IgD-negative memory B cell (primary cell): ENCODE measurements at regions not wholly inside any gene's neighbourhood (a gene's known extent, or its start where the extent isn't known, plus 50 kb on each side); places are given as distances from the start of the nearest gene placed in this dataset.

Experiments used
- H3K27ac Mint-ChIP-seq, 3 donors: one replicate each; pipeline ENCODE4 v1.8.0; 2020 to 2022; ENCODE audit warnings: mild to moderate bottlenecking in 3 of 3, mixed read lengths in 3 of 3, moderate library complexity in 1 of 3
- H3K27me3 Mint-ChIP-seq: one replicate; pipeline ENCODE4 v1.8.0; 2021; ENCODE audit warnings: mixed read lengths
- H3K36me3 Mint-ChIP-seq: one replicate; pipeline ENCODE4 v1.8.0; 2020; ENCODE audit warnings: mild to moderate bottlenecking, mixed read lengths
- H3K4me1 Mint-ChIP-seq, 3 donors: one replicate each; pipeline ENCODE4 v1.8.0; 2020 to 2022; ENCODE audit warnings: mixed read lengths in 3 of 3, mild to moderate bottlenecking in 1 of 3
- H3K4me3 Mint-ChIP-seq, 4 donors: one replicate each; pipeline ENCODE4 v1.8.0; 2020 to 2022; ENCODE audit warnings: mild to moderate bottlenecking in 4 of 4, mixed read lengths in 4 of 4, moderate library complexity in 3 of 4
- H3K9me3 Mint-ChIP-seq, 3 donors: one replicate each; pipeline ENCODE4 v1.8.0; 2020 to 2021; ENCODE audit warnings: mixed read lengths in 3 of 3, mild to moderate bottlenecking in 1 of 3

DNA sequence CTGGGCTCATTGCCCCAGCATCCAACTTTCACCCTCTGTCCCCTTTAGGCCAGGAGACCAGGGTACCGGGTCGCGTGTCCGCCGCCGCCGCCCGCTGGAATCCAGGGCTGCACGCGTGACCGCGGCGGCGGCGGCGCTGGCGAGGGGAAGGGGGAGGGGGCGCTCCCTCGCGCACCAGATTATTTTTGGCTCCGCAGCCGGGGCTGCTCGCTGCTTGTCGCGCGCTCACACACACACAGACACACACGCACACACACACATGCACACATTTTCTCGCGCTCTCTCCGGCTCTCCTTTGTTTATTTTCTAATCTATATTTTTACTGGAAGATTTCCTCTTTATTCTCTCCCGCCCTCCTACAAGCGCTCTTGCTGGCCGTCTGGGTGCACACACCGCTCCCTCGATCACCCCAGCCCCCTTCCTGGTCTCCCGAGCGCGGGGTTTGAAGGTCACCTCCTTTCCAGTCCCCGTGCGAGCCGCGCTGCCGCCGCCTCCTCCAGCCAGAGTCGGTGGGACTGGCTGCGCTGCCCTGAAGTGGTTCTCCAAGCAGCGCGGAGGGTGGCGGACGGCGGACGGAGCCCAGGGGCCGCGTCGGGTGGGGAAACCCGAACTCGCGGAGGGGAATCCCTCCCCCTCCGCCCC is 921.4 kb upstream of the EEF2KMT start:
- Mint-ChIP-seq H3K27ac (peak overlapping the region in 1 of 3 donors; percentile 63), H3K27me3 (peaks cover 9% of the 10 kb centered on the region), H3K9me3 (peaks cover 3 to 8% (median 6%) of the 10 kb centered on the region in 3 donors), H3K4me3 (no peak overlapping the region), H3K36me3 (peaks cover 3% of the 10 kb centered on the region), H3K4me1 (peaks cover 0 to 2% (median 0%) of the 10 kb centered on the region in 3 donors)

DNA sequence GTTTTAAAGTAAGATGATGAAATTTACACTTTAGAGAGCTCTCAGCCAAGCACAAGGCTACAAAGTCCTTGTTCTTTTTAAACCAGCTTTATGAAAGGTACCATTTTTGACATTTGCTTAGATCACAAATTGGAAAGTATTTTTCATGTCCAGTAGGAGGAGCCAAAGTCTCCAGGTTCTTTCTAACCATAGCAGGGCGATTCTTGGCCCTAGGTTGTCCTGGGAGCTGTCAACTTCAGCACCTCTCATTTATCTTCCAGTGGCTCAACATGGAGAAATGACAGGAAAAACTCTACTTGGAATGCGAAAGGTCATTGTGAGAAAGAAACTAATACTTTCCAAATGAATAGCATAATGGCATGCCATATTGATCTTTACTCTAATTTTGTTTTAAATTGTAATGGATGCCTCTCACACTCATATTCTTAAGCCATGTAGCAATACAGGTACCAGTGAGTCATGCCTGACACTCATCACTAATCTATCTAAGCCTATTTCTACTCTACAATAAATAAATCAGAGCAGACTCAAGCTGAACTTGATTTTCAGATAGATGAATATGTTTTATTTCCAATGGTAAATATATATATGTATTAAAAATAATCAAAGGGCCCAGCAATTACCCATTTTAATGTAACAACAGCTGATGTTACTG is 919.1 kb upstream of the EEF2KMT start:
- H3K4me3 Mint-ChIP-seq = no peak overlapping the region
- peaks cover 0 to 2% (median 0%) of the 10 kb centered on the region in 3 donors for H3K4me1 Mint-ChIP-seq
- peaks cover 9% of the 10 kb centered on the region for H3K27me3 Mint-ChIP-seq

DNA sequence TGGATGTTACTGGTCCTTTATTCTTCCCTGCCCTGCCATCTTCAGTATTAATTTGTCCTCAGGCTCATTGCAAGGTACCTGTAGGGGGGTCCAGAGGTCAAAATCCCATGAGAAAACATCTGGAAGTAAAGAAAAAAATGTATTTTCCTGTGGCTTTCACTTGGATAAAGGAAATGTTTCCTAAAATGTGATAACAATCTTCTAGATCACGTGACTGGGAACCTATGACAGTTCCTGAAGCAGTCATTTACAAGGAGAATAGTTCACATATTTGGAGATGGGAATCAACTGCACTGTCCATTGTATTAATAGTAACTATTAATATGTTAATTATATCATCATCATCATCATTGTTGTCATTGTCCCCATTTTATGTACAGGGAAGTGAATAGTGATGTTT is 915.1 kb upstream of the EEF2KMT start:
- Mint-ChIP-seq H3K36me3 (peaks cover under 1% of the 10 kb centered on the region), H3K27ac (no peak overlapping the region), H3K4me3 (no peak overlapping the region), H3K27me3 (peaks cover under 1% of the 10 kb centered on the region), H3K9me3 (peaks cover 6 to 15% (median 9%) of the 10 kb centered on the region in 3 donors), H3K4me1 (peaks cover 0 to 2% (median 0%) of the 10 kb centered on the region in 3 donors)

More for the DNA sequence above, 919.1 kb upstream of the EEF2KMT start:
- Mint-ChIP-seq H3K9me3 (peaks cover 6 to 8% (median 6%) of the 10 kb centered on the region in 3 donors), H3K36me3 (peaks cover 3% of the 10 kb centered on the region), H3K27ac (no peak overlapping the region)

DNA sequence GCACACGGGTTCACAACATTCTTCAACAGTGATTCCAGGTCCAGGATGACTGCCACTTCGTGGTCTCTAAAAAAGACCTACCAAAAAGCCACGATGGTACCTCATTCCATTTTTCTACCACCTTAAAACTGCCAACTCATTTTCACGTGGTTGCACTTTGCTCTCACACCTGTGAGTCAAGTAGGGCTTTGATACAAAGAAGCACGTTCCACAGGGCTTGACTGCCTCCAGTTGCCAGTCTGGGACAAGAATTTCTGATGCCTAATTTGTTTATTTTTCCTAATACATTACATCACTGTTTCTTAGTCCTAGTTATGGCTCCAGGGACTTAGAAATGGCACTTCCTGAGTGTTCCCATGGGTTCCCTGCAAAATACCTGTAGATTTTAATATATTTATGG is 911.6 kb upstream of the EEF2KMT start:
- Mint-ChIP-seq H3K27ac (no peak overlapping the region), H3K36me3 (no peaks in the 10 kb centered on the region), H3K4me3 (no peak overlapping the region), H3K4me1 (no peaks in the 10 kb centered on the region), H3K9me3 (peaks cover 7 to 17% (median 11%) of the 10 kb centered on the region in 3 donors), H3K27me3 (no peaks in the 10 kb centered on the region)

DNA sequence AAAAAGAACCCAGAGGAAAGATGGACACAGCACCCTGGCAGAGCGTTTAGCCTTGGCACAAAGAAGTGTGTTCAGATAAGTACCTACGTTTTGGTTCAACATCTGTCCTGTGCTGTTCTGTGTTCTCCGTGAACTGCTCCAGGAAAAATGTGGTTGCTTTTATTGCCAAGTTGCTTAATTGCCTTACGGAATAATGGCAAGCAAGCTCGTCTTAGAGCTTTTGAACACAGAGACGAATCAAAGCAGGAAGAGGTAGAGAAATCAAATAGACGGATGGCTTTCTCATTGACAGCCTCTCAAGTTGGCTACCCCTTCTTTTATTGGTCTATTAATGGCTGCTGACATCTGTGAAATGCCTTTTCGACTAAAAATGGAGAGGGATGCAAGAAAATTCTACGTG is 911.1 kb upstream of the EEF2KMT start:
- no peaks in the 10 kb centered on the region for H3K27me3 Mint-ChIP-seq
- no peaks in the 10 kb centered on the region for H3K36me3 Mint-ChIP-seq
- H3K4me3 Mint-ChIP-seq = no peak overlapping the region
- H3K9me3 Mint-ChIP-seq = peaks cover 6 to 14% (median 10%) of the 10 kb centered on the region in 3 donors
- no peak overlapping the region for H3K27ac Mint-ChIP-seq
- H3K4me1 Mint-ChIP-seq = no peaks in the 10 kb centered on the region

DNA sequence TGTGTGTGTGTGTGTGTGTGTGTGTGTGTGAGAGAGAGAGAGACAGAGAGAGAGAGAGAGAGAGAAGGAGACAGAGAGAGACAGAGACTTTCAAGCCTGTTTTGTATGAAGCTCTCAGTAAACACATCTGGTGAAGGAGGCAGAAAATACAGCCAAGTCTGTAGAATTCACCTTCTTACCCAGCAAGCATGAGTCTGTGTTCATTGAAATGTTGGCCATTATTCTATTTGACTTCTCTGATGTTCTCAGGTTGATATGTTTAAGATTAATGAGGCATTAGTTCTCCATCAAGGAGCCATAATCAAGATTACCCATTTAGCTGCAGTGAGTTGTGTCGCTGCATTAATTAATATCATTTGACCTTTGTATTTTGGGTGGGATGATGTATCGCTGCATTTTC is 895.8 kb upstream of the EEF2KMT start:
- Mint-ChIP-seq H3K9me3 (peaks cover 3 to 7% (median 3%) of the 10 kb centered on the region in 3 donors), H3K4me3 (no peak overlapping the region), H3K27ac (no peak overlapping the region), H3K27me3 (no peaks in the 10 kb centered on the region), H3K36me3 (no peaks in the 10 kb centered on the region), H3K4me1 (no peaks in the 10 kb centered on the region)

DNA sequence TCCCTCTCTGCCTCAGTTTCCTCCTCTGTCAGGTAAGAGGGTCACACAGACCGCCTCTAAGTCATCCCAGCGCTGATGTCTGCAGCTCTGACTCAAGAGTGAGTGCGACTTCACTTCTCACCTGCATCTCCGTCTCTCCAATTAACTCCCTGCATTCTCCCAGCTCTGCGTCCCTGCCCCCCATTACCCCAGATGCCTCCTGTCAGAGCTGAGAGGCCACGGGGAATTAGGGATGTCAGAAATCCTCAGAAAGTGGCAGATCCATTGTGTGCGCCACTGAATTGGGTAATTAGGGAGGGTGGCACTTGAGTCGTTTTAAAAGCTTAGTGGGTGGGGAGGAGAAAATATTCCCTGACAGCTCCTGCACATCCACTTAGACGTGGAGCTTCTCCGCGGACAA is 885.4 kb upstream of the EEF2KMT start:
- no peak overlapping the region for H3K4me3 Mint-ChIP-seq
- H3K27ac Mint-ChIP-seq = no peak overlapping the region
- no peaks in the 10 kb centered on the region for H3K27me3 Mint-ChIP-seq
- no peaks in the 10 kb centered on the region for H3K4me1 Mint-ChIP-seq
- H3K36me3 Mint-ChIP-seq = no peaks in the 10 kb centered on the region
- peaks cover 5 to 8% (median 7%) of the 10 kb centered on the region in 3 donors for H3K9me3 Mint-ChIP-seq

DNA sequence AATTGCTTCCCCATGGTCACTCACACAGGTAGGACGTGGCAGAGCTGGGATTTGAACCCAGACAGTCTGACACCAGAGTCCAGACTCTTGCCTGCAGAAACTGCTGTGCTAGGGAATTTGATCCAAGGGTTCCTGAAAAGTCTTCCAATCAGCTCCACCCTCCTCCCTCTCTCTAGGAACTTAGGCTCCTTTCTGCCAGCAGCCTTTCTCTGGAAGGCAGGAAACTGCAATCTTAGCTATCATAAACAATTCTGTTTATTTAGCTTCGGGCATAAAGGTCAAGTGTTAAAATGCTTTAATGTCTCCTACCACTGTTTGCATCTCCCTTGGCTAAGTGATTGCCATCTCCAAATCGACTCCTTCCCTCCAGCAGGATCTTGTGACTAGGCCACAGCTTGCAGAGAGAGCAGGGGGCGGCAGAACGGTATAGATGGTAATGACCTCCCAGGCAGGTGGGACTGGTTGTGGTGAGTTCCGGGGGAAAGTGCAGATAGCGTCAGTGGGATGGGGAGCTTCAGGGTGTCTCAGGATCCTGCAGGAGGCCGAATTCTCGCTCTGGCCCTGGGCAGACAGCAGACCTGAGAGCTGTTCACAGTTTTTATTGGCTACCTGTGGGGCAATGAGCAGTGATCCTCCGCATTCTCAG is 882.4 kb upstream of the EEF2KMT start:
- H3K27ac Mint-ChIP-seq = no peak overlapping the region
- H3K4me1 Mint-ChIP-seq = no peaks in the 10 kb centered on the region
- H3K36me3 Mint-ChIP-seq = no peaks in the 10 kb centered on the region
- H3K9me3 Mint-ChIP-seq = peaks cover 4 to 10% (median 8%) of the 10 kb centered on the region in 3 donors
- no peak overlapping the region for H3K4me3 Mint-ChIP-seq
- H3K27me3 Mint-ChIP-seq = no peaks in the 10 kb centered on the region

DNA sequence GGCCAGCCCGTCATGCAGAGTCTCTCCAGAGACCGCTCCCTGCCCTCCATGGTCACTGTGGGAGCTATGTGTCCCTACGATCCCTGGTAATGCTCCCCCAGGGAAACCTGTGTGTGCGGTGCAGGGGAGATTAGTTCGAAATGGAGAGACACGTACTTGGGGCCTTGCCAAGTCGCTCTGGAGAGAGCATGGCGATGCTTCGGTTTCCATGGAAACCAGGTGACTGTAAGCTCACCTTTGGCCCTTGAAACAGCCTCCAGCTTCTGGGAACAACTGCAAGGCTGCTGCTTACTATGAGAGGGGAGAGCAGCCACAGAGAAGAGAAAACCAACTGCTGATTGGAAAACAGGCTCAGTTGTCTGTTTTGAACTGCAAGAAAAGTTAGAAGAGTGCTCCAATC is 879.7 kb upstream of the EEF2KMT start:
- Mint-ChIP-seq H3K4me3 (no peak overlapping the region), H3K27me3 (no peaks in the 10 kb centered on the region), H3K9me3 (peaks cover 6 to 12% (median 9%) of the 10 kb centered on the region in 3 donors), H3K27ac (no peak overlapping the region), H3K4me1 (no peaks in the 10 kb centered on the region), H3K36me3 (no peaks in the 10 kb centered on the region)

DNA sequence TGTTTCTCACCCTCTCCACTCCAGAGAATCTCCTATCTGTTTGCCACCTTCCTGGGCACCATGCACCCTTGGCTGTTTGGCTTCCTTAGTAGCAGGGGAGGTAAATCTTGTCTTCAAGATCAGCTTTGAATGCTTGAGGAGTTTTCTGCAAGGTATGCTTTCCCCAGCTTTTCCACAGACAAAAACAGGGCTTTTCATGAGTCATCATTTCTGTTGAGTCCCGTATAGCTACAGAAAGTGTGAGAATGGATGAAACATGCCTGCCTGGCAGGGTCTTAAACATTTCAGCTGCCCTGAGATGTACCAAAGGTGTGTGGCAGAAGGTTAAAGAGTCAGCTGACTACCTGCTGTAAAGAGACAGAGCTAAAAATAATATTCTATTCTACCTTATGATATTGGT is 875.2 kb upstream of the EEF2KMT start:
- Mint-ChIP-seq H3K4me1 (peaks cover 0 to 1% (median 0%) of the 10 kb centered on the region in 3 donors), H3K36me3 (no peaks in the 10 kb centered on the region), H3K9me3 (peaks cover 6 to 13% (median 13%) of the 10 kb centered on the region in 3 donors), H3K4me3 (no peak overlapping the region), H3K27ac (no peak overlapping the region), H3K27me3 (no peaks in the 10 kb centered on the region)

DNA sequence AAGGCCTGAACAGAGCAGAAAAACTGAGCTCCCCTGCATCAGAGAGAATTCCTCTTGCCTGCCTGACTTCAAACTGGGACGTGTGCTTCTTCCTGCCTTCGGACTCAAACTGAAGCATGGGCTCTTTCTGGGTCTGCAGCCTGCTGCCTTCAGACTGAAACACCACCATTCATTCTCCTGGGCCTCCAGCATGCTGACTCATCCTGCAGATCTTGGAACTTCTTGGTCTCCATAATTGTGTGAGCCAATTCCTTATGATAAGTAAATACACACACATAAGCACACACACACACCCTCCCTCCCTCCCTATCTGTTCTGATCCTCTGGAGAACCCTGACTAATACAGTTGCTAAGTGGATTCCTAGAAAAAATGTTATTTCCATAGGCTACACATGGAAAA is 874.3 kb upstream of the EEF2KMT start:
- Mint-ChIP-seq H3K27me3 (no peaks in the 10 kb centered on the region), H3K9me3 (peaks cover 6 to 13% (median 13%) of the 10 kb centered on the region in 3 donors), H3K27ac (no peak overlapping the region), H3K4me1 (peaks cover 0 to 1% (median 0%) of the 10 kb centered on the region in 3 donors), H3K4me3 (no peak overlapping the region), H3K36me3 (no peaks in the 10 kb centered on the region)

DNA sequence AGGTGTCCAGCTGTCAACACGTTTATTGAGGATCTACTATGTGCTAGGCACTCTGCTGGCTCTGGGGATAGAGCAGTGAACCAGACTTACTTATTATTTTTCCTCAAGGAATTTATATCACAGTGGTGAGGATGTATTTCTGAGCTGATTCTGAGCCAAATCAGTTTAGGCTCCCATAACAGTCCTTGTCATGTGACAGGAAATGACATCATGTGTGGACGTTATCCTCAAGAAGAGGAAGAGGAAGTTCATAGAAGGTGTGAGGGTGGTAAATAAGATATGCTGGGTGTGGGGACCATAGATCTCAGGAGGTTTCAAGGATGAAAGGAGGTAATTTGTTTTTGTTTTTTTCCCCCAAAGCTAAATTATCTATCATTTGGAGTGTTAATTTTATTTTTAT is 873.5 kb upstream of the EEF2KMT start:
- Mint-ChIP-seq H3K27ac (no peak overlapping the region), H3K36me3 (no peaks in the 10 kb centered on the region), H3K4me1 (peaks cover 0 to 1% (median 0%) of the 10 kb centered on the region in 3 donors)

DNA sequence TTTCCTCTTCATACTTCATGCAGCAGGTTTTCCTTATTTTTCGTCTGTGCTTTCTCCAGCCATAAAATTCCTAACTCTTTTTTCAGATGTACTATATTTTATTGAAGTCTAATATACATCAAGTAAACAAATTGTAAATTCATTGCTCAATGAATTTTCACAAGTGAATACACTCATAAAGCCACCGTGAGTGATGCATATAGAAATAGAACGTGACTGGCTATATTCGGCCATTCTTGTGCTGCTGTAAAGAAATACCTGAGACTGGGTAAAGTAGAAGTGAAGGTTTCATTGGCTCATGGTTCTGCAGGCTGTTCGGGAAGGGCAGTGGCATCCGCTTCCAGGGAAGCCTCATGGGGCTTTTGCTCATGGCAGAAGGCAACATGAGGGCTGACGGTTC is 868.4 kb upstream of the EEF2KMT start:
- peaks cover 4 to 20% (median 6%) of the 10 kb centered on the region in 3 donors for H3K9me3 Mint-ChIP-seq
- no peak overlapping the region for H3K27ac Mint-ChIP-seq
- no peaks in the 10 kb centered on the region for H3K36me3 Mint-ChIP-seq
- no peaks in the 10 kb centered on the region for H3K27me3 Mint-ChIP-seq
- H3K4me3 Mint-ChIP-seq = no peak overlapping the region
- H3K4me1 Mint-ChIP-seq = no peaks in the 10 kb centered on the region

More for the DNA sequence above, 873.5 kb upstream of the EEF2KMT start:
- Mint-ChIP-seq H3K9me3 (peaks cover 6 to 14% (median 13%) of the 10 kb centered on the region in 3 donors), H3K4me3 (no peak overlapping the region), H3K27me3 (no peaks in the 10 kb centered on the region)

DNA sequence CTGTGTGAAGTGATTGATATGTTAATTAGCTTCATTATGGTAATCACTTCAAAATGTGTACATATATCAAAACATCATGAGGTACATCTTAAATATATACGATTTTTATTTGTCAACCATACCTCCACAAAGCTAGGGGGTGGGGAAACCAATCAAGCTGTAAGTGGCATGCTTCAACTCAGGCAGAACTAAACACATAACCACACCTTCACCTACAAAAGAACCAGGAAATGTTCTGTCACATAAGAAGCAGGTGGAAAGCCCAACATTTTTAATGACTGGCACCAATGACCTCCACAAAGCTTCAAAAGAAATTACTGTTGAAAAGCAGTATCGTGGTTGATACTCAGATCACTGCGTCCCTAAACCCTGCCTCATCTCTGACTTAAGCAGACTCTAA is 867.7 kb upstream of the EEF2KMT start:
- H3K9me3 Mint-ChIP-seq = peaks cover 3 to 22% (median 4%) of the 10 kb centered on the region in 3 donors
- H3K36me3 Mint-ChIP-seq = no peaks in the 10 kb centered on the region
- H3K4me1 Mint-ChIP-seq = no peaks in the 10 kb centered on the region
- H3K27ac Mint-ChIP-seq = no peak overlapping the region
- no peak overlapping the region for H3K4me3 Mint-ChIP-seq
- H3K27me3 Mint-ChIP-seq = no peaks in the 10 kb centered on the region

DNA sequence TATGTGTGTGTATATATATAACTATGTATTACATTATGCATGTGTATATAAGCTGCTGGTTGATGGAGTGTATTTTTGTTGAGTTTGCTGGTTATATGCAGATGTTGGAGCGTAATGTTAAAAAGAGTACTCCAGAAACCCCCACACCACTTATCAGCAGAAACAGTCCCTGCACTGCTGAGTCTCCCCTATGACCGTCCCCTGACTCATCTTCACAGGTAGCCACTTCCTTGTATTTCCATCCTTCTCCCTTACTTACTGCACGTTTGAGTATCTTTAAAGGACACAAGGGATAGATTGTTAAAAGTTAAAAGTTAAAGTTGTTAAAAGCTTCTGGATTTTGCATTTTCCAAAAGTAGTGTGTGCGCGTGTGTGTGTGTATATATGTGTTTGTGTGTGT is 853.9 kb upstream of the EEF2KMT start:
- H3K9me3 Mint-ChIP-seq = peaks cover 0 to 18% (median 2%) of the 10 kb centered on the region in 3 donors
- H3K27me3 Mint-ChIP-seq = no peaks in the 10 kb centered on the region
- no peak overlapping the region for H3K27ac Mint-ChIP-seq
- H3K4me3 Mint-ChIP-seq = no peak overlapping the region
- H3K36me3 Mint-ChIP-seq = peaks cover 1% of the 10 kb centered on the region
- no peaks in the 10 kb centered on the region for H3K4me1 Mint-ChIP-seq
